OCI-M2 (cell line): ENCODE measurements at regions not wholly inside any gene's neighbourhood (a gene's known extent, or its start where the extent isn't known, plus 50 kb on each side); places are given as distances from the start of the nearest gene placed in this dataset.
"Not testable (repeated sequence)": the region's sequence is repeated elsewhere in the genome, so short reads cannot be mapped to it uniquely, and the experiment has no call there.

Experiments
- DNase-seq: peaks from one replicate; lab custom pipeline; 2025; ENCODE audit not compliant: unreplicated experiment; lab: John Stamatoyannopoulos, UW

- DNase-seq = no peak
Observed at GRCh38 chr5:44252545-44252944, 136.7 kb downstream of the FGF10 start.

GRCh38 chr5:44246986-44247385 is 142.2 kb downstream of the FGF10 start:
- DNase-seq = no peak

GRCh38 chr5:44245935-44246334 is 143.3 kb downstream of the FGF10 start:
- DNase-seq = no peak

GRCh38 chr5:44242791-44243190 is 146.4 kb downstream of the FGF10 start:
- no peak for DNase-seq

- DNase-seq = no peak
Observed at GRCh38 chr5:44236040-44236439, 153.2 kb downstream of the FGF10 start.

GRCh38 chr5:44233691-44234090 is 155.5 kb downstream of the FGF10 start:
- no peak for DNase-seq

- DNase-seq = no peak
Observed at GRCh38 chr5:44225231-44226160, 163.7 kb downstream of the FGF10 start.

- DNase-seq = no peak
Observed at GRCh38 chr5:44199408-44199807, 189.8 kb downstream of the FGF10 start.

GRCh38 chr5:44189255-44189654 is 200.0 kb downstream of the FGF10 start:
- no peak for DNase-seq

GRCh38 chr5:44187973-44188372 is 201.2 kb downstream of the FGF10 start:
- DNase-seq = no peak

- no peak for DNase-seq
Observed at GRCh38 chr5:44183753-44184152, 205.5 kb downstream of the FGF10 start.

GRCh38 chr5:44183312-44183711 is 205.9 kb downstream of the FGF10 start:
- no peak for DNase-seq

- no peak for DNase-seq
Observed at GRCh38 chr5:44178414-44178813, 210.8 kb downstream of the FGF10 start.

- DNase-seq = no peak
Observed at GRCh38 chr5:44167540-44167939, 221.7 kb downstream of the FGF10 start.

- DNase-seq = no peak
Observed at GRCh38 chr5:44160369-44160768, 228.9 kb downstream of the FGF10 start.

- no peak for DNase-seq
Observed at GRCh38 chr5:44150075-44150723, 239.0 kb downstream of the FGF10 start.

GRCh38 chr5:44117947-44118346 is 271.3 kb downstream of the FGF10 start:
- DNase-seq = not testable (repeated sequence)

- not testable (repeated sequence) for DNase-seq
Observed at GRCh38 chr5:44108232-44108631, 281.0 kb downstream of the FGF10 start.

- no peak for DNase-seq
Observed at GRCh38 chr5:44099643-44100042, 289.6 kb downstream of the FGF10 start.

- DNase-seq = no peak
Observed at GRCh38 chr5:44089424-44090144, 299.6 kb downstream of the FGF10 start.

GRCh38 chr5:44085083-44085482 is 304.1 kb downstream of the FGF10 start:
- no peak for DNase-seq

GRCh38 chr5:44074547-44074946 is 314.7 kb downstream of the FGF10 start:
- DNase-seq = not testable (repeated sequence)
